ENCODE measurements at regions not wholly inside any gene's neighbourhood (a gene's known extent, or its start where the extent isn't known, plus 50 kb on each side); places are given as distances from the start of the nearest gene placed in this dataset.

GRCh38 chr5:68438876-68439275, 223.3 kb downstream of the PIK3R1 start:
- no peak overlapping the region for H3K4me3 ChIP-seq (ENCODE audit: control insufficient read depth, low read depth, low read length)
- no peak for TF ChIP-seq CTCF (conservative IDR thresholded peaks at IDR 0.05; ENCODE audit: control insufficient read depth, insufficient read depth, low read depth, low read length)
- no peak for DNase-seq (ENCODE audit: low read depth)

GRCh38 chr5:68440245-68440644, 224.7 kb downstream of the PIK3R1 start:
- no peak for TF ChIP-seq CTCF (conservative IDR thresholded peaks at IDR 0.05; ENCODE audit: control insufficient read depth, insufficient read depth, low read depth, low read length)
- DNase-seq (ENCODE audit: low read depth): no peak
- no peak overlapping the region for H3K4me3 ChIP-seq (ENCODE audit: control insufficient read depth, low read depth, low read length)

GRCh38 chr5:68440651-68441050, 225.1 kb downstream of the PIK3R1 start:
- no peak for TF ChIP-seq CTCF (conservative IDR thresholded peaks at IDR 0.05; ENCODE audit: control insufficient read depth, insufficient read depth, low read depth, low read length)
- H3K4me3 ChIP-seq (ENCODE audit: control insufficient read depth, low read depth, low read length): no peak overlapping the region
- no peak for DNase-seq (ENCODE audit: low read depth)

GRCh38 chr5:68441309-68442073, 225.9 kb downstream of the PIK3R1 start:
- TF ChIP-seq CTCF (conservative IDR thresholded peaks at IDR 0.05; ENCODE audit: control insufficient read depth, insufficient read depth, low read depth, low read length): no peak
- no peak overlapping the region for H3K4me3 ChIP-seq (ENCODE audit: control insufficient read depth, low read depth, low read length)
- no peak for DNase-seq (ENCODE audit: low read depth)

- H3K4me3 ChIP-seq (ENCODE audit: control insufficient read depth, low read depth, low read length): no peak overlapping the region
- no peak for TF ChIP-seq CTCF (conservative IDR thresholded peaks at IDR 0.05; ENCODE audit: control insufficient read depth, insufficient read depth, low read depth, low read length)
- DNase-seq (ENCODE audit: low read depth): no peak
These were observed 227.5 kb downstream of the PIK3R1 start for GRCh38 chr5:68443091-68443490.

DNA sequence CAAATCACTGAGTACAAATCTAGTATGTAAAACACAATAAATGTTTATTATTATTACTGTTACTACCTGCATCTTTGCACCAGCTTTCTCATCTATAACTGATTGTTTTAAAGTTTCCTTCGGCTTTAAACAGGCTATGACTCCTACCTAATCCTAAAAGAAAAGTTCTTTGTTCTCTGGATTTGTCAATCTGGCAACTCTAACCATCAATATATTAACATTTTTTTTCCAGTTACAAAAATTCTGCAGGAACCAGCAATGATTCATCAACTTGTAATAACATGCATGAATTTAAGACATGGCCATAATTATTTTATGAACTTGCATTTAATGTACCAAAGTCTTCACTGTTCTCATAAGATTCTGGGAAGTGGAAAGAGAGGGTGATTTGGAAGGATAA, 228.5 kb downstream of the PIK3R1 start:
- DNase-seq (ENCODE audit: low read depth): no peak
- TF ChIP-seq CTCF (conservative IDR thresholded peaks at IDR 0.05; ENCODE audit: control insufficient read depth, insufficient read depth, low read depth, low read length): no peak
- no peak overlapping the region for H3K4me3 ChIP-seq (ENCODE audit: control insufficient read depth, low read depth, low read length)
